ENCODE measurements at regions not wholly inside any gene's neighbourhood (a gene's known extent, or its start where the extent isn't known, plus 50 kb on each side); places are given as distances from the start of the nearest gene placed in this dataset.

GRCh38 chrX:98407584-98407983, 1523.9 kb downstream of the RPA4 start:
- CTCF ChIA-PET = no interaction called here
- Mint-ChIP-seq H3K4me1 (no peaks in the 10 kb centered on the region), H3K4me3 (no peak overlapping the region), H3K9me3 (ENCODE audit: low read depth) (no peaks in the 10 kb centered on the region), H3K36me3 (ENCODE audit: low read depth) (no peaks in the 10 kb centered on the region), H3K27me3 (no peaks in the 10 kb centered on the region), H3K27ac (no peak overlapping the region)
- intact Hi-C loops (cut with DNase I, micrococcal nuclease) = no loop called here
- no peak for DNase-seq
- POLR2A ChIA-PET = no interaction called here
- no peak for ATAC-seq

- Mint-ChIP-seq H3K9me3 (ENCODE audit: low read depth) (no peaks in the 10 kb centered on the region), H3K27me3 (no peaks in the 10 kb centered on the region), H3K27ac (no peak overlapping the region), H3K4me1 (no peaks in the 10 kb centered on the region), H3K36me3 (ENCODE audit: low read depth) (no peaks in the 10 kb centered on the region), H3K4me3 (no peak overlapping the region)
- ATAC-seq (no peak), DNase-seq (no peak)
- intact Hi-C loops (cut with DNase I, micrococcal nuclease) = no loop called here
- CTCF ChIA-PET = no interaction called here
- POLR2A ChIA-PET = no interaction called here
Measured at GRCh38 chrX:98409867-98410266, 1526.2 kb downstream of the RPA4 start.

GRCh38 chrX:98412058-98412457, 1528.3 kb downstream of the RPA4 start:
- ChIA-PET POLR2A (no interaction called here), CTCF (no interaction called here)
- Mint-ChIP-seq H3K27ac (no peak overlapping the region), H3K4me1 (no peaks in the 10 kb centered on the region), H3K4me3 (no peak overlapping the region), H3K27me3 (no peaks in the 10 kb centered on the region), H3K36me3 (ENCODE audit: low read depth) (no peaks in the 10 kb centered on the region), H3K9me3 (ENCODE audit: low read depth) (no peaks in the 10 kb centered on the region)
- no peak for ATAC-seq
- DNase-seq = no peak
- intact Hi-C loops (cut with DNase I, micrococcal nuclease) = no loop called here

GRCh38 chrX:98422536-98422935, 1538.8 kb downstream of the RPA4 start:
- H3K4me1 Mint-ChIP-seq = no peaks in the 10 kb centered on the region
- H3K36me3 Mint-ChIP-seq (ENCODE audit: low read depth) = no peaks in the 10 kb centered on the region
- no peak for ATAC-seq
- no peaks in the 10 kb centered on the region for H3K27me3 Mint-ChIP-seq
- DNase-seq = no peak
- H3K27ac Mint-ChIP-seq = no peak overlapping the region
- CTCF ChIA-PET = no interaction called here
- H3K9me3 Mint-ChIP-seq (ENCODE audit: low read depth) = peaks cover 3% of the 10 kb centered on the region
- no peak overlapping the region for H3K4me3 Mint-ChIP-seq
- intact Hi-C loops (cut with DNase I, micrococcal nuclease) = no loop called here
- POLR2A ChIA-PET = no interaction called here

GRCh38 chrX:98432413-98432812, 1548.7 kb downstream of the RPA4 start:
- Mint-ChIP-seq H3K4me3 (no peak overlapping the region), H3K27me3 (no peaks in the 10 kb centered on the region), H3K9me3 (ENCODE audit: low read depth) (no peaks in the 10 kb centered on the region), H3K4me1 (no peaks in the 10 kb centered on the region), H3K27ac (no peak overlapping the region), H3K36me3 (ENCODE audit: low read depth) (no peaks in the 10 kb centered on the region)
- CTCF ChIA-PET = no interaction called here
- no peak for ATAC-seq
- intact Hi-C loops (cut with DNase I, micrococcal nuclease) = no loop called here
- POLR2A ChIA-PET = no interaction called here
- DNase-seq = no peak

- Mint-ChIP-seq H3K4me1 (no peaks in the 10 kb centered on the region), H3K36me3 (ENCODE audit: low read depth) (no peaks in the 10 kb centered on the region), H3K9me3 (ENCODE audit: low read depth) (no peaks in the 10 kb centered on the region), H3K27ac (no peak overlapping the region), H3K27me3 (no peaks in the 10 kb centered on the region), H3K4me3 (no peak overlapping the region)
- POLR2A ChIA-PET = no interaction called here
- no peak for ATAC-seq
- CTCF ChIA-PET = no interaction called here
- intact Hi-C loops (cut with DNase I, micrococcal nuclease) = no loop called here
- no peak for DNase-seq
Measured at GRCh38 chrX:98448524-98448923, 1564.8 kb downstream of the RPA4 start.

GRCh38 chrX:98452456-98452855, 1568.7 kb downstream of the RPA4 start:
- no peaks in the 10 kb centered on the region for H3K4me1 Mint-ChIP-seq
- no peaks in the 10 kb centered on the region for H3K9me3 Mint-ChIP-seq (ENCODE audit: low read depth)
- no peaks in the 10 kb centered on the region for H3K27me3 Mint-ChIP-seq
- ChIA-PET CTCF (no interaction called here), POLR2A (no interaction called here)
- H3K4me3 Mint-ChIP-seq = no peak overlapping the region
- no peak overlapping the region for H3K27ac Mint-ChIP-seq
- ATAC-seq (no peak), DNase-seq (no peak)
- H3K36me3 Mint-ChIP-seq (ENCODE audit: low read depth) = no peaks in the 10 kb centered on the region
- intact Hi-C loops (cut with DNase I, micrococcal nuclease) = no loop called here

- Mint-ChIP-seq H3K4me3 (no peak overlapping the region), H3K9me3 (ENCODE audit: low read depth) (no peaks in the 10 kb centered on the region), H3K27me3 (no peaks in the 10 kb centered on the region), H3K4me1 (no peaks in the 10 kb centered on the region), H3K36me3 (ENCODE audit: low read depth) (no peaks in the 10 kb centered on the region), H3K27ac (no peak overlapping the region)
- DNase-seq (no peak), ATAC-seq (no peak)
- ChIA-PET CTCF (no interaction called here), POLR2A (no interaction called here)
- intact Hi-C loops (cut with DNase I, micrococcal nuclease) = no loop called here
Measured at GRCh38 chrX:98459669-98460068, 1576.0 kb downstream of the RPA4 start.

- intact Hi-C loops (cut with DNase I, micrococcal nuclease) = no loop called here
- CTCF ChIA-PET = no interaction called here
- DNase-seq (no peak), ATAC-seq (no peak)
- H3K27ac Mint-ChIP-seq = no peak overlapping the region
- no peaks in the 10 kb centered on the region for H3K4me1 Mint-ChIP-seq
- POLR2A ChIA-PET = no interaction called here
- no peak overlapping the region for H3K4me3 Mint-ChIP-seq
- no peaks in the 10 kb centered on the region for H3K9me3 Mint-ChIP-seq (ENCODE audit: low read depth)
- no peaks in the 10 kb centered on the region for H3K36me3 Mint-ChIP-seq (ENCODE audit: low read depth)
- no peaks in the 10 kb centered on the region for H3K27me3 Mint-ChIP-seq
Measured at GRCh38 chrX:98480606-98481005, 1596.9 kb downstream of the RPA4 start.

- POLR2A ChIA-PET = no interaction called here
- CTCF ChIA-PET = no interaction called here
- no peaks in the 10 kb centered on the region for H3K9me3 Mint-ChIP-seq (ENCODE audit: low read depth)
- no peak overlapping the region for H3K4me3 Mint-ChIP-seq
- ATAC-seq = no peak
- H3K27ac Mint-ChIP-seq = no peak overlapping the region
- intact Hi-C loops (cut with DNase I, micrococcal nuclease) = no loop called here
- no peaks in the 10 kb centered on the region for H3K27me3 Mint-ChIP-seq
- DNase-seq = no peak
- no peaks in the 10 kb centered on the region for H3K36me3 Mint-ChIP-seq (ENCODE audit: low read depth)
- no peaks in the 10 kb centered on the region for H3K4me1 Mint-ChIP-seq
Measured at GRCh38 chrX:98481636-98482035, 1597.9 kb downstream of the RPA4 start.

- no peak for ATAC-seq
- ChIA-PET CTCF (no interaction called here), POLR2A (no interaction called here)
- DNase-seq = no peak
- intact Hi-C loops (cut with DNase I, micrococcal nuclease) = no loop called here
- H3K4me1 Mint-ChIP-seq = no peaks in the 10 kb centered on the region
- H3K36me3 Mint-ChIP-seq (ENCODE audit: low read depth) = no peaks in the 10 kb centered on the region
- H3K4me3 Mint-ChIP-seq = no peak overlapping the region
- H3K27me3 Mint-ChIP-seq = no peaks in the 10 kb centered on the region
- H3K9me3 Mint-ChIP-seq (ENCODE audit: low read depth) = no peaks in the 10 kb centered on the region
- H3K27ac Mint-ChIP-seq = no peak overlapping the region
Measured at GRCh38 chrX:98490670-98491069, 1607.0 kb downstream of the RPA4 start.

- Mint-ChIP-seq H3K27me3 (no peaks in the 10 kb centered on the region), H3K27ac (no peak overlapping the region), H3K4me1 (no peaks in the 10 kb centered on the region), H3K36me3 (ENCODE audit: low read depth) (no peaks in the 10 kb centered on the region), H3K4me3 (no peak overlapping the region), H3K9me3 (ENCODE audit: low read depth) (no peaks in the 10 kb centered on the region)
- ChIA-PET CTCF (no interaction called here), POLR2A (no interaction called here)
- intact Hi-C loops (cut with DNase I, micrococcal nuclease) = no loop called here
- ATAC-seq (no peak), DNase-seq (no peak)
Measured at GRCh38 chrX:98501426-98501825, 1617.7 kb downstream of the RPA4 start.

- DNase-seq (no peak), ATAC-seq (no peak)
- no peaks in the 10 kb centered on the region for H3K4me1 Mint-ChIP-seq
- intact Hi-C loops (cut with DNase I, micrococcal nuclease) = no loop called here
- H3K36me3 Mint-ChIP-seq (ENCODE audit: low read depth) = no peaks in the 10 kb centered on the region
- no peaks in the 10 kb centered on the region for H3K27me3 Mint-ChIP-seq
- POLR2A ChIA-PET = no interaction called here
- no peak overlapping the region for H3K27ac Mint-ChIP-seq
- H3K4me3 Mint-ChIP-seq = no peak overlapping the region
- CTCF ChIA-PET = no interaction called here
- H3K9me3 Mint-ChIP-seq (ENCODE audit: low read depth) = no peaks in the 10 kb centered on the region
Measured at GRCh38 chrX:98506907-98507306, 1623.2 kb downstream of the RPA4 start.

Measured in activated CD4-positive, alpha-beta T cell treated with anti-CD3 and anti-CD28 coated beads for 36 hours (primary cell).